ENCODE measurements at regions not wholly inside any gene's neighbourhood (a gene's known extent, or its start where the extent isn't known, plus 50 kb on each side); places are given as distances from the start of the nearest gene placed in this dataset.

GRCh38 chr9:88682431-88682831, 147.5 kb downstream of the NXNL2 start:
- TF ChIP-seq, protein P1, sequence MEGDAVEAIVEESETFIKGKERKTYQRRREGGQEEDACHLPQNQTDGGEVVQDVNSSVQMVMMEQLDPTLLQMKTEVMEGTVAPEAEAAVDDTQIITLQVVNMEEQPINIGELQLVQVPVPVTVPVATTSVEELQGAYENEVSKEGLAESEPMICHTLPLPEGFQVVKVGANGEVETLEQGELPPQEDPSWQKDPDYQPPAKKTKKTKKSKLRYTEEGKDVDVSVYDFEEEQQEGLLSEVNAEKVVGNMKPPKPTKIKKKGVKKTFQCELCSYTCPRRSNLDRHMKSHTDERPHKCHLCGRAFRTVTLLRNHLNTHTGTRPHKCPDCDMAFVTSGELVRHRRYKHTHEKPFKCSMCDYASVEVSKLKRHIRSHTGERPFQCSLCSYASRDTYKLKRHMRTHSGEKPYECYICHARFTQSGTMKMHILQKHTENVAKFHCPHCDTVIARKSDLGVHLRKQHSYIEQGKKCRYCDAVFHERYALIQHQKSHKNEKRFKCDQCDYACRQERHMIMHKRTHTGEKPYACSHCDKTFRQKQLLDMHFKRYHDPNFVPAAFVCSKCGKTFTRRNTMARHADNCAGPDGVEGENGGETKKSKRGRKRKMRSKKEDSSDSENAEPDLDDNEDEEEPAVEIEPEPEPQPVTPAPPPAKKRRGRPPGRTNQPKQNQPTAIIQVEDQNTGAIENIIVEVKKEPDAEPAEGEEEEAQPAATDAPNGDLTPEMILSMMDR (IDR thresholded peaks at IDR 0.05), result no peak
- TF ChIP-seq EP300 (IDR thresholded peaks at IDR 0.05), result peak in 3 of 4 donors; percentile 13 to 45 (median 41)
- no peak for TF ChIP-seq POLR2A (IDR thresholded peaks at IDR 0.05)
- TF ChIP-seq POLR2AphosphoS5 (IDR thresholded peaks at IDR 0.05), result peak; percentile 59 to 87 (median 76)
